Neural progenitor cell (in vitro differentiated cells): ENCODE measurements at regions not wholly inside any gene's neighbourhood (a gene's known extent, or its start where the extent isn't known, plus 50 kb on each side); places are given as distances from the start of the nearest gene placed in this dataset.

Experiments used
- DNase-seq: peaks from one replicate; pipeline ENCODE4 v3.0.0-alpha.2; 2016; ENCODE audit warnings: low spot score
- H2AFZ ChIP-seq: fragments of 200-600 bp; sonication (generic); replicated peaks from 2 replicates; pipeline ENCODE4 v1.6.1; 2016; ENCODE audit warnings: antibody characterized with exemption
- H3F3A ChIP-seq: fragments of 200-600 bp; sonication (generic); 2 replicates; pipeline ENCODE4 v1.6.1; 2016; ENCODE audit warnings: antibody characterized with exemption, low read depth
- H3K27ac ChIP-seq: fragments of 200-600 bp; sonication (generic); 2 replicates; pipeline ENCODE4 v1.5.1; 2016; ENCODE audit warnings: mild to moderate bottlenecking
- H3K27me3 ChIP-seq: fragments of 200-600 bp; sonication (generic); 2 replicates; pipeline ENCODE4 v1.6.1; 2016; ENCODE audit warnings: mild to moderate bottlenecking, moderate library complexity
- H3K36me3 ChIP-seq: fragments of 200-600 bp; sonication (generic); 2 replicates; pipeline ENCODE4 v1.5.1; 2016
- H3K4me1 ChIP-seq: fragments of 200-600 bp; sonication (generic); 2 replicates; pipeline ENCODE4 v1.6.1; 2016; ENCODE audit warnings: mixed run types
- H3K4me2 ChIP-seq: fragments of 200-600 bp; sonication (generic); 2 replicates; pipeline ENCODE4 v1.6.1; 2016
- H3K4me3 ChIP-seq: fragments of 200-600 bp; sonication (generic); 2 replicates; pipeline ENCODE4 v1.5.1; 2016
- H3K79me2 ChIP-seq: fragments of 200-600 bp; sonication (generic); 2 replicates; pipeline ENCODE4 v1.6.1; 2016; ENCODE audit warnings: low read depth
- H3K9ac ChIP-seq: fragments of 200-600 bp; sonication (generic); 2 replicates; pipeline ENCODE4 v1.6.1; 2016
- H3K9me3 ChIP-seq: fragments of 200-600 bp; sonication (generic); 2 replicates; pipeline ENCODE4 v1.5.1; 2016; ENCODE audit warnings: low read depth
- H4K20me1 ChIP-seq: fragments of 200-600 bp; sonication (generic); 2 replicates; pipeline ENCODE4 v1.6.1; 2016; ENCODE audit warnings: low read depth
- H3K27ac Mint-ChIP-seq: 3 replicates; pipeline ENCODE4 v1.8.0; 2021; ENCODE audit warnings: mixed read lengths
- H3K27me3 Mint-ChIP-seq: 2 replicates; pipeline ENCODE4 v1.8.0; 2022; ENCODE audit warnings: low read depth, mild to moderate bottlenecking, inconsistent platforms, moderate library complexity, mixed read lengths; ENCODE audit not compliant: insufficient read depth
- H3K36me3 Mint-ChIP-seq: 3 replicates; pipeline ENCODE4 v1.8.0; 2021; ENCODE audit warnings: mixed read lengths
- H3K4me1 Mint-ChIP-seq: 3 replicates; pipeline ENCODE4 v1.8.0; 2021; ENCODE audit warnings: mixed read lengths
- H3K4me3 Mint-ChIP-seq: 3 replicates; pipeline ENCODE4 v1.8.0; 2021; ENCODE audit warnings: mild to moderate bottlenecking, moderate library complexity, mixed read lengths
- H3K9me3 Mint-ChIP-seq: 3 replicates; pipeline ENCODE4 v1.8.0; 2020; ENCODE audit warnings: mixed read lengths
- CTCF ChIP-seq: fragments of 200-600 bp; sonication (generic); IDR thresholded peaks from 2 replicates; pipeline ENCODE4 v1.5.1; 2017; ENCODE audit warnings: antibody characterized with exemption, mild to moderate bottlenecking
- EZH2 ChIP-seq: fragments of 200-600 bp; sonication (generic); IDR thresholded peaks from 2 replicates; pipeline ENCODE4 v1.6.1; 2017; ENCODE audit warnings: antibody characterized with exemption, mild to moderate bottlenecking, moderate library complexity
- EZH2phosphoT487 ChIP-seq: fragments of 200-600 bp; sonication (generic); IDR thresholded peaks from 2 replicates; pipeline ENCODE4 v1.6.1; 2017; ENCODE audit warnings: antibody characterized with exemption

GRCh38 chr4:45668128-45668527, 455.7 kb downstream of the GABRG1 start:
- DNase-seq: no peak
- TF ChIP-seq EZH2phosphoT487: no peak
- TF ChIP-seq CTCF: no peak
- TF ChIP-seq EZH2: no peak
- H3K4me1 Mint-ChIP-seq: peaks cover 22% of the 10 kb centered on the region
- Histone ChIP-seq H3K4me1 (peaks cover under 1% of the 10 kb centered on the region), H3K9ac (no peak overlapping the region), H3K27ac (no peak overlapping the region), H3K4me2 (no peak overlapping the region), H3K79me2 (no peaks in the 10 kb centered on the region), H3K27me3 (no peaks in the 10 kb centered on the region), H4K20me1 (no peaks in the 10 kb centered on the region), H3K9me3 (no peaks in the 10 kb centered on the region), H2AFZ (peak overlapping the region; percentile 20), H3K4me3 (no peak overlapping the region), H3K36me3 (no peaks in the 10 kb centered on the region), H3F3A (no peaks in the 10 kb centered on the region)
- H3K36me3 Mint-ChIP-seq: no peaks in the 10 kb centered on the region
- H3K9me3 Mint-ChIP-seq: no peaks in the 10 kb centered on the region
- H3K27me3 Mint-ChIP-seq: peaks cover 2% of the 10 kb centered on the region
- H3K27ac Mint-ChIP-seq: no peak overlapping the region
- H3K4me3 Mint-ChIP-seq: no peak overlapping the region

- no peaks in the 10 kb centered on the region for H4K20me1 ChIP-seq
- Mint-ChIP-seq H3K36me3 (no peaks in the 10 kb centered on the region), H3K4me1 (peaks cover 33% of the 10 kb centered on the region), H3K4me3 (no peak overlapping the region), H3K9me3 (no peaks in the 10 kb centered on the region), H3K27ac (peak overlapping the region; percentile 96), H3K27me3 (peaks cover 2% of the 10 kb centered on the region)
- no peak for DNase-seq
- no peak overlapping the region for H3K27ac ChIP-seq
- TF ChIP-seq EZH2 (no peak), CTCF (no peak), EZH2phosphoT487 (no peak)
- H3K4me1 ChIP-seq: peaks cover 6% of the 10 kb centered on the region
- no peaks in the 10 kb centered on the region for H3K9me3 ChIP-seq
- H3F3A ChIP-seq: no peaks in the 10 kb centered on the region
- H3K4me2 ChIP-seq: no peak overlapping the region
- no peak overlapping the region for H3K4me3 ChIP-seq
- H3K79me2 ChIP-seq: no peaks in the 10 kb centered on the region
- H2AFZ ChIP-seq: no peak overlapping the region
- H3K27me3 ChIP-seq: no peaks in the 10 kb centered on the region
- no peak overlapping the region for H3K9ac ChIP-seq
- H3K36me3 ChIP-seq: no peaks in the 10 kb centered on the region
Measured at GRCh38 chr4:45663628-45664081, 460.2 kb downstream of the GABRG1 start.

- Histone ChIP-seq H3K4me2 (no peak overlapping the region), H3K4me1 (peaks cover 6% of the 10 kb centered on the region), H3K4me3 (no peak overlapping the region), H3K9me3 (no peaks in the 10 kb centered on the region), H3K9ac (no peak overlapping the region), H4K20me1 (no peaks in the 10 kb centered on the region), H3K79me2 (no peaks in the 10 kb centered on the region), H3K36me3 (no peaks in the 10 kb centered on the region), H2AFZ (no peak overlapping the region), H3K27me3 (no peaks in the 10 kb centered on the region), H3F3A (no peaks in the 10 kb centered on the region), H3K27ac (no peak overlapping the region)
- Mint-ChIP-seq H3K36me3 (no peaks in the 10 kb centered on the region), H3K4me1 (peaks cover 29% of the 10 kb centered on the region), H3K27me3 (peaks cover 2% of the 10 kb centered on the region), H3K4me3 (peak overlapping the region; percentile 44), H3K9me3 (no peaks in the 10 kb centered on the region), H3K27ac (peak overlapping the region; percentile 96)
- DNase-seq: peak; percentile 13
- no peak for TF ChIP-seq CTCF
- TF ChIP-seq EZH2: no peak
- no peak for TF ChIP-seq EZH2phosphoT487
Measured at GRCh38 chr4:45663003-45663402, 460.9 kb downstream of the GABRG1 start.

- Histone ChIP-seq H3F3A (no peaks in the 10 kb centered on the region), H3K4me2 (no peak overlapping the region), H3K4me3 (no peak overlapping the region), H3K27ac (no peak overlapping the region), H3K79me2 (no peaks in the 10 kb centered on the region), H3K9ac (no peak overlapping the region), H2AFZ (no peak overlapping the region), H3K9me3 (no peaks in the 10 kb centered on the region), H3K4me1 (peaks cover 6% of the 10 kb centered on the region), H3K36me3 (no peaks in the 10 kb centered on the region), H4K20me1 (no peaks in the 10 kb centered on the region), H3K27me3 (no peaks in the 10 kb centered on the region)
- no peak for DNase-seq
- TF ChIP-seq EZH2phosphoT487: no peak
- no peak for TF ChIP-seq EZH2
- TF ChIP-seq CTCF: no peak
- peaks cover 2% of the 10 kb centered on the region for H3K27me3 Mint-ChIP-seq
- no peak overlapping the region for H3K4me3 Mint-ChIP-seq
- H3K9me3 Mint-ChIP-seq: no peaks in the 10 kb centered on the region
- peaks cover 26% of the 10 kb centered on the region for H3K4me1 Mint-ChIP-seq
- H3K36me3 Mint-ChIP-seq: no peaks in the 10 kb centered on the region
- H3K27ac Mint-ChIP-seq: no peak overlapping the region
Measured at GRCh38 chr4:45661893-45662292, 462.0 kb downstream of the GABRG1 start.
